ENCODE measurements at regions not wholly inside any gene's neighbourhood (a gene's known extent, or its start where the extent isn't known, plus 50 kb on each side); places are given as distances from the start of the nearest gene placed in this dataset.
"Not testable (repeated sequence)": the region's sequence is repeated elsewhere in the genome, so short reads cannot be mapped to it uniquely, and the experiment has no call there.

- DNase-seq (ENCODE audit: low spot score): no peak
Measured at GRCh38 chr6:27805347-27805746, 106.8 kb downstream of the OR2B2 start.

GRCh38 chr6:27804851-27805250 is 107.3 kb downstream of the OR2B2 start:
- no peak for DNase-seq (ENCODE audit: low spot score)

GRCh38 chr6:27800731-27801373 is 111.3 kb downstream of the OR2B2 start:
- no peak for DNase-seq (ENCODE audit: low spot score)

GRCh38 chr6:27797960-27798359 is 114.2 kb downstream of the OR2B2 start:
- DNase-seq (ENCODE audit: low spot score): no peak

- not testable (repeated sequence) for DNase-seq (ENCODE audit: low spot score)
Measured at GRCh38 chr6:27796736-27797481, 115.3 kb downstream of the OR2B2 start.

- peak; percentile 63 for DNase-seq (ENCODE audit: low spot score)
Measured at GRCh38 chr6:27795697-27796494, 116.3 kb downstream of the OR2B2 start.

- no peak for DNase-seq (ENCODE audit: low spot score)
Measured at GRCh38 chr6:27791182-27791943, 120.8 kb downstream of the OR2B2 start.

GRCh38 chr6:27788376-27788775 is 123.8 kb downstream of the OR2B2 start:
- not testable (repeated sequence) for DNase-seq (ENCODE audit: low spot score)

GRCh38 chr6:27786048-27786447 is 126.1 kb downstream of the OR2B2 start:
- DNase-seq (ENCODE audit: low spot score): no peak

- no peak for DNase-seq (ENCODE audit: low spot score)
Measured at GRCh38 chr6:27785294-27785693, 126.9 kb downstream of the OR2B2 start.

GRCh38 chr6:27782748-27783147 is 129.4 kb downstream of the OR2B2 start:
- DNase-seq (ENCODE audit: low spot score): no peak

GRCh38 chr6:27778625-27779417 is 133.4 kb downstream of the OR2B2 start:
- DNase-seq (ENCODE audit: low spot score): no peak

GRCh38 chr6:27777614-27778355 is 134.4 kb downstream of the OR2B2 start:
- no peak for DNase-seq (ENCODE audit: low spot score)

- no peak for DNase-seq (ENCODE audit: low spot score)
Measured at GRCh38 chr6:27777126-27777525, 135.1 kb downstream of the OR2B2 start.

- no peak for DNase-seq (ENCODE audit: low spot score)
Measured at GRCh38 chr6:27776504-27776903, 135.7 kb downstream of the OR2B2 start.

- no peak for DNase-seq (ENCODE audit: low spot score)
Measured at GRCh38 chr6:27775796-27776184, 136.4 kb downstream of the OR2B2 start.

GRCh38 chr6:27775138-27775795 is 136.9 kb downstream of the OR2B2 start:
- not testable (repeated sequence) for DNase-seq (ENCODE audit: low spot score)

GRCh38 chr6:27774264-27774600 is 138.0 kb downstream of the OR2B2 start:
- not testable (repeated sequence) for DNase-seq (ENCODE audit: low spot score)

GRCh38 chr6:27773542-27774263 is 138.5 kb downstream of the OR2B2 start:
- DNase-seq (ENCODE audit: low spot score): not testable (repeated sequence)

Data from germinal center (tissue), 1 donor.